Common myeloid progenitor, CD34-positive (primary cell): ENCODE measurements at regions not wholly inside any gene's neighbourhood (a gene's known extent, or its start where the extent isn't known, plus 50 kb on each side); places are given as distances from the start of the nearest gene placed in this dataset.

Experiments
- CTCF ChIA-PET: fragments of 350-600 bp; sonication (Branson Sonifier 250); formaldehyde crosslinking; loops from one replicate; lab custom pipeline; 2021; ENCODE audit warnings: antibody characterized with exemption; lab: Charles Lee
- POLR2A ChIA-PET: fragments of 350-600 bp; sonication (Branson Sonifier 250); formaldehyde crosslinking; loops from one replicate; lab custom pipeline; 2021; ENCODE audit warnings: antibody characterized with exemption; lab: Charles Lee
- DNase-seq, 3 donors: peaks; one replicate each; pipeline versions ENCODE4 v3.0.0 to v3.0.0-alpha.2; 2013
- H3K27ac ChIP-seq, 2 experiments: 1 replicate in 1 of 2; 2 replicates in 1 of 2; pipeline ENCODE4 v1.7.0; 2013; ENCODE audit warnings: inconsistent platforms in 2 of 2, low read length in 2 of 2, mild to moderate bottlenecking in 2 of 2, low read depth in 1 of 2, moderate library complexity in 1 of 2; ENCODE audit not compliant: severe bottlenecking in 2 of 2, insufficient read depth in 1 of 2, poor library complexity in 1 of 2
- H3K27me3 ChIP-seq, 5 experiments: replicated peaks in 2 of 5; 1 replicate in 3 of 5; 2 replicates in 2 of 5; pipeline versions ENCODE4 v1.6.1 to v1.7.0; 2013; ENCODE audit warnings: low read length in 4 of 5, mild to moderate bottlenecking in 2 of 5, moderate library complexity in 2 of 5, inconsistent platforms in 1 of 5; ENCODE audit not compliant: insufficient read depth in 5 of 5, control insufficient read depth in 4 of 5
- H3K36me3 ChIP-seq, 4 experiments: 1 replicate in 2 of 4; 2 replicates in 2 of 4; pipeline versions ENCODE4 v1.6.1 to v1.7.0; 2013; ENCODE audit warnings: low read length in 3 of 4, control low read depth in 1 of 4, mild to moderate bottlenecking in 1 of 4; ENCODE audit not compliant: control insufficient read depth in 4 of 4, insufficient read depth in 4 of 4
- H3K4me1 ChIP-seq, 4 experiments: 1 replicate in 3 of 4; 2 replicates in 1 of 4; pipeline versions ENCODE4 v1.6.1 to v1.7.1; 2013; ENCODE audit warnings: low read length in 3 of 4, mild to moderate bottlenecking in 3 of 4, control low read depth in 1 of 4, inconsistent platforms in 1 of 4, moderate library complexity in 1 of 4; ENCODE audit not compliant: control insufficient read depth in 4 of 4, insufficient read depth in 4 of 4; ENCODE audit errors: control extremely low read depth in 1 of 4
- H3K4me3 ChIP-seq, 7 experiments: 1 replicate in 4 of 7; 2 replicates in 3 of 7; pipeline versions ENCODE4 v1.5.1 to v1.7.0; 2013; ENCODE audit warnings: mild to moderate bottlenecking in 7 of 7, low read length in 6 of 7, moderate library complexity in 6 of 7, inconsistent platforms in 2 of 7, low read depth in 2 of 7, control low read depth in 1 of 7; ENCODE audit not compliant: insufficient read depth in 4 of 7, control insufficient read depth in 1 of 7; ENCODE audit errors: extremely low read depth in 1 of 7
- H3K9me3 ChIP-seq, 5 experiments: 1 replicate in 4 of 5; 2 replicates in 1 of 5; pipeline versions ENCODE4 v1.6.1 to v1.7.1; 2013; ENCODE audit warnings: low read length in 4 of 5, mild to moderate bottlenecking in 2 of 5, inconsistent platforms in 1 of 5, low read depth in 1 of 5, moderate library complexity in 1 of 5; ENCODE audit not compliant: control insufficient read depth in 4 of 5, insufficient read depth in 2 of 5; ENCODE audit errors: control extremely low read depth in 1 of 5
- WGBS: methylation state at CpG from one replicate; pipeline ENCODE4 v1.1.5; 2013; ENCODE audit not compliant: insufficient coverage; 5-methylcytosine and 5-hydroxymethylcytosine counted together

- no CpG with 5 or more reads among the region's 2 CpGs for WGBS
- POLR2A ChIA-PET = no interaction called here
These were observed 97.6 kb upstream of the PARD3B start for GRCh38 chr2:204447722-204448121.

GRCh38 chr2:204449977-204450376, 95.3 kb upstream of the PARD3B start:
- Histone ChIP-seq H3K4me3 (no peak overlapping the region), H3K27ac (no peak overlapping the region), H3K36me3 (no peaks in the 10 kb centered on the region), H3K27me3 (peaks cover 0 to 2% (median 0%) of the 10 kb centered on the region in 5 experiments), H3K4me1 (no peaks in the 10 kb centered on the region), H3K9me3 (peaks cover 0 to 4% (median 0%) of the 10 kb centered on the region in 5 experiments)
- DNase-seq = no peak
- POLR2A ChIA-PET = no interaction called here
- WGBS = 100% methylated on average over 3 of the region's 3 CpGs
- CTCF ChIA-PET = interaction anchor here (1.6 kb wide), 1 partner anchor 9 kb away, joined by 4 read pairs; no protein-coding TSS in a partner anchor

More at GRCh38 chr2:204447722-204448121, 97.6 kb upstream of the PARD3B start:
- H3K4me3 ChIP-seq = no peak overlapping the region
- no peak overlapping the region for H3K27ac ChIP-seq
- peaks cover 0 to 10% (median 3%) of the 10 kb centered on the region in 5 experiments for H3K9me3 ChIP-seq
- DNase-seq = no peak
- CTCF ChIA-PET = no interaction called here
- H3K36me3 ChIP-seq = no peaks in the 10 kb centered on the region
- no peaks in the 10 kb centered on the region for H3K27me3 ChIP-seq
- H3K4me1 ChIP-seq = no peaks in the 10 kb centered on the region

- Histone ChIP-seq H3K36me3 (no peaks in the 10 kb centered on the region), H3K27me3 (peaks cover 0 to 2% (median 0%) of the 10 kb centered on the region in 5 experiments), H3K4me3 (no peak overlapping the region), H3K27ac (no peak overlapping the region), H3K4me1 (no peaks in the 10 kb centered on the region), H3K9me3 (no peaks in the 10 kb centered on the region)
- DNase-seq = no peak
- ChIA-PET CTCF (no interaction called here), POLR2A (no interaction called here)
- no CpG with 5 or more reads among the region's 2 CpGs for WGBS
These were observed 93.5 kb upstream of the PARD3B start for GRCh38 chr2:204451766-204452165.

GRCh38 chr2:204452464-204453023, 92.7 kb upstream of the PARD3B start:
- CTCF ChIA-PET = no interaction called here
- H3K36me3 ChIP-seq = no peaks in the 10 kb centered on the region
- WGBS = 92% methylated on average over 4 of the region's 7 CpGs
- no peak overlapping the region for H3K27ac ChIP-seq
- H3K4me1 ChIP-seq = no peaks in the 10 kb centered on the region
- H3K9me3 ChIP-seq = no peaks in the 10 kb centered on the region
- no peak overlapping the region for H3K4me3 ChIP-seq
- DNase-seq = no peak
- POLR2A ChIA-PET = no interaction called here
- H3K27me3 ChIP-seq = peaks cover 0 to 2% (median 0%) of the 10 kb centered on the region in 5 experiments

GRCh38 chr2:204453730-204454167, 91.5 kb upstream of the PARD3B start:
- ChIA-PET POLR2A (no interaction called here), CTCF (no interaction called here)
- no peak for DNase-seq
- H3K27me3 ChIP-seq = peaks cover 0 to 2% (median 0%) of the 10 kb centered on the region in 5 experiments
- no peaks in the 10 kb centered on the region for H3K9me3 ChIP-seq
- H3K4me1 ChIP-seq = no peaks in the 10 kb centered on the region
- no peak overlapping the region for H3K4me3 ChIP-seq
- H3K27ac ChIP-seq = no peak overlapping the region
- 55% methylated on average over 7 of the region's 7 CpGs for WGBS
- no peaks in the 10 kb centered on the region for H3K36me3 ChIP-seq

GRCh38 chr2:204454672-204455380, 90.4 kb upstream of the PARD3B start:
- Histone ChIP-seq H3K4me1 (no peaks in the 10 kb centered on the region), H3K4me3 (no peak overlapping the region), H3K27me3 (peaks cover 0 to 2% (median 0%) of the 10 kb centered on the region in 5 experiments), H3K27ac (no peak overlapping the region), H3K36me3 (no peaks in the 10 kb centered on the region), H3K9me3 (no peaks in the 10 kb centered on the region)
- ChIA-PET POLR2A (no interaction called here), CTCF (no interaction called here)
- DNase-seq = no peak
- WGBS = 92% methylated on average over 4 of the region's 6 CpGs

- Histone ChIP-seq H3K4me3 (no peak overlapping the region), H3K36me3 (no peaks in the 10 kb centered on the region), H3K27ac (no peak overlapping the region), H3K9me3 (peaks cover 0 to 2% (median 0%) of the 10 kb centered on the region in 5 experiments), H3K4me1 (no peaks in the 10 kb centered on the region), H3K27me3 (no peaks in the 10 kb centered on the region)
- no peak for DNase-seq
- 95% methylated on average over 4 of the region's 4 CpGs for WGBS
- ChIA-PET POLR2A (interaction anchor here (0.6 kb wide), 1 partner anchor 58 kb away, joined by 3 read pairs; no protein-coding TSS in a partner anchor), CTCF (no interaction called here)
These were observed 76.4 kb upstream of the PARD3B start for GRCh38 chr2:204468746-204469429.
